ENCODE measurements at regions not wholly inside any gene's neighbourhood (a gene's known extent, or its start where the extent isn't known, plus 50 kb on each side); places are given as distances from the start of the nearest gene placed in this dataset.

DNA sequence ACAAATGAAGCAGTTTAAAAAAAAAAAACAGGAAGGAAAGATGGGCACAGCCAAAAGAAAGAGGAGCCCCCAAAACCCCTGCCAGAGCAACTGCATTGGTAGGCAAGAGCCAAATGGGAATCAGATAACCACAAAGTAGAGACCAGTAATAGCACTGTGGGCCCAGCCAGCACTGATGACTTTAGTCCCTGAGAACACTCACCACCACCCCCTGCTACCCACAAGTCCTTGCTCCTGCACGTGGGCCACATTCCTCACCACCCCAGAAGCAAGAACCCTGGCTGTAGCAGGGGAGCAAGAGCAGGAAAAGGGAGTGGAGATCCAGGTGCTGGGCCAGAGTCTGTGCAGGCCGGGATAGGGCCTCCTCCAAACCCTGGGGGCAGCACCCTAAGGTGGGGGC, 86.1 kb downstream of the RRAGC start:
- Mint-ChIP-seq H3K27ac (peak overlapping the region in 1 of 3 experiments; percentile 78; a peak in 1 of 7 replicates), H3K27me3 (ENCODE audit: low read depth) (peaks cover 5% of the 10 kb centered on the region), H3K4me3 (no peak overlapping the region), H3K4me1 (peaks cover 13 to 14% of the 10 kb centered on the region in 2 experiments), H3K9me3 (no peaks in the 10 kb centered on the region), H3K36me3 (ENCODE audit: insufficient read depth in 1 of 3, low read depth in 3 of 3) (no peaks in the 10 kb centered on the region)
- Histone ChIP-seq H3K4me1 (ENCODE audit: insufficient read depth, low read length) (no peaks in the 10 kb centered on the region), H2AFZ (ENCODE audit: low read length) (no peak overlapping the region), H4K8ac (replicated peaks; ENCODE audit: insufficient read length, low read depth, low read length) (no peak overlapping the region), H3K27ac (ENCODE audit: insufficient read length, low read depth, low read length) (no peak overlapping the region), H3K79me2 (ENCODE audit: insufficient read depth, low read length) (no peaks in the 10 kb centered on the region), H3K4ac (ENCODE audit: low read depth, low read length) (no peak overlapping the region), H3K56ac (ENCODE audit: insufficient read length, low read depth, low read length) (no peak overlapping the region), H2BK120ac (ENCODE audit: low read depth, low read length, poor library complexity, severe bottlenecking) (no peak overlapping the region), H3T11ph (ENCODE audit: low read length) (no peak overlapping the region), H3K79me1 (ENCODE audit: insufficient read depth, low read depth, low read length, poor library complexity, severe bottlenecking) (no peaks in the 10 kb centered on the region), H4K5ac (ENCODE audit: insufficient read length, low read depth, low read length) (no peak overlapping the region), H3K23ac (ENCODE audit: insufficient read length, low read depth, low read length) (no peak overlapping the region), H4K91ac (ENCODE audit: insufficient read length, low read depth, low read length) (no peak overlapping the region), H2AK5ac (ENCODE audit: insufficient read length, low read length) (no peak overlapping the region), H2BK15ac (ENCODE audit: low read depth, low read length) (no peak overlapping the region), H3K9ac (ENCODE audit: extremely low read depth, insufficient read length, low read length) (no peak overlapping the region), H3K14ac (ENCODE audit: insufficient read depth, low read length) (peak overlapping the region; percentile 40; the same call in 1 of the 2 replicates), H4K20me1 (ENCODE audit: control insufficient read depth, insufficient read depth, insufficient read length) (no peaks in the 10 kb centered on the region), H2BK20ac (ENCODE audit: low read depth, low read length, poor library complexity, severe bottlenecking) (no peak overlapping the region), H3K27me3 (ENCODE audit: insufficient read depth, low read length) (no peaks in the 10 kb centered on the region), H3K23me2 (ENCODE audit: insufficient read length, low read depth, low read length, poor library complexity, severe bottlenecking) (no peaks in the 10 kb centered on the region), H2BK12ac (ENCODE audit: insufficient read length, low read depth, low read length) (no peak overlapping the region), H3K18ac (ENCODE audit: insufficient read length, low read depth, low read length) (no peak overlapping the region), H2BK5ac (ENCODE audit: insufficient read length, low read length) (no peak overlapping the region), H3K4me2 (ENCODE audit: insufficient read depth, insufficient read length, low read length) (no peak overlapping the region), H3K9me3 (ENCODE audit: control insufficient read depth, low read depth, low read length) (no peaks in the 10 kb centered on the region)
- WGBS (ENCODE audit: extremely low coverage, insufficient read length, low lambda C conversion rate) = no CpG with 5 or more reads among the region's 2 CpGs
- DNase-seq = no peak
- TF ChIP-seq, protein P1, sequence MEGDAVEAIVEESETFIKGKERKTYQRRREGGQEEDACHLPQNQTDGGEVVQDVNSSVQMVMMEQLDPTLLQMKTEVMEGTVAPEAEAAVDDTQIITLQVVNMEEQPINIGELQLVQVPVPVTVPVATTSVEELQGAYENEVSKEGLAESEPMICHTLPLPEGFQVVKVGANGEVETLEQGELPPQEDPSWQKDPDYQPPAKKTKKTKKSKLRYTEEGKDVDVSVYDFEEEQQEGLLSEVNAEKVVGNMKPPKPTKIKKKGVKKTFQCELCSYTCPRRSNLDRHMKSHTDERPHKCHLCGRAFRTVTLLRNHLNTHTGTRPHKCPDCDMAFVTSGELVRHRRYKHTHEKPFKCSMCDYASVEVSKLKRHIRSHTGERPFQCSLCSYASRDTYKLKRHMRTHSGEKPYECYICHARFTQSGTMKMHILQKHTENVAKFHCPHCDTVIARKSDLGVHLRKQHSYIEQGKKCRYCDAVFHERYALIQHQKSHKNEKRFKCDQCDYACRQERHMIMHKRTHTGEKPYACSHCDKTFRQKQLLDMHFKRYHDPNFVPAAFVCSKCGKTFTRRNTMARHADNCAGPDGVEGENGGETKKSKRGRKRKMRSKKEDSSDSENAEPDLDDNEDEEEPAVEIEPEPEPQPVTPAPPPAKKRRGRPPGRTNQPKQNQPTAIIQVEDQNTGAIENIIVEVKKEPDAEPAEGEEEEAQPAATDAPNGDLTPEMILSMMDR (conservative IDR thresholded peaks at IDR 0.05) = no peak

Measured in H9 (cell line).